GM18870 (cell line): ENCODE measurements at regions not wholly inside any gene's neighbourhood (a gene's known extent, or its start where the extent isn't known, plus 50 kb on each side); places are given as distances from the start of the nearest gene placed in this dataset.

ENCODE experiments used
- ATAC-seq: cut with Tn5 transposase; IDR thresholded peaks from one replicate; pipeline ENCODE4 v1.9.1; 2021; ENCODE audit warnings: moderate library complexity; ENCODE audit not compliant: unreplicated experiment

DNA sequence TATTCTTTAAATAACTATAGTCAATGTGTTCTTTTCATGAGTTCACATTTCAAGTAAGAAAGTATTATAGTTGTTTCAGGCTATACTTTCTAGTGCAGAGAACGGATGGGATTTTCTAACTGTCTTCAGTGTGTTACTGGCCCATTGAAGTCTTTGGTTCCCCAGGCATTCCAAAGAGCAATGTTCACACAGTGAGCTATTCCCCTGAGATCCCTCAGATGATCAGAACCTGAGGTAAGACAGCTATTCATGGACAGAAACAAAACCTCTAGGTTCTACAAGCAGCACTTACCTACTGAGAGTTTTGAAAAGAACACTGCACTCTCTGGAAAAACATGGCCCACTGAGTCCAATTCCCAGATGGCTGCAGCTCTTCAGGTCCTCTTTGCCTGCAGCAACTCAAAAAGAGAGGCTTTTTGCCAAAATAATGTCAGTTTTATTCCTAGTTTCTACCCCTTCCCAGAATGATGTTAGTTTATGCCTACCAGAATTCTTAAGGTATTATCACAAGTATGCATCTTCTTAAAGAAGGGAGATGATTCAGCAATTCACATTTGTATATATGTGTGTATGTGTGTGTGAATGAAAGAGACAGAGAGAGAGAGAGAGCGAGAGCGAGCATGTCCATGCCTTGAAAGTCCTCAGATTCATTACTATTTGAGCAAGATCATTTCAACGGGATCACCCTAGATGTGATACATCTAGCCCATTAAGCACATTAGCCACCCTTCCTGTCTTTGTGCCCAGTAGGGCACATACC is 146.1 kb downstream of the PDHA2 start:
- ATAC-seq: no peak

GRCh38 chr4:95987851-95988250 is 148.0 kb downstream of the PDHA2 start:
- ATAC-seq: no peak

- ATAC-seq: no peak
These were observed 158.4 kb downstream of the PDHA2 start for GRCh38 chr4:95998311-95998710.

DNA sequence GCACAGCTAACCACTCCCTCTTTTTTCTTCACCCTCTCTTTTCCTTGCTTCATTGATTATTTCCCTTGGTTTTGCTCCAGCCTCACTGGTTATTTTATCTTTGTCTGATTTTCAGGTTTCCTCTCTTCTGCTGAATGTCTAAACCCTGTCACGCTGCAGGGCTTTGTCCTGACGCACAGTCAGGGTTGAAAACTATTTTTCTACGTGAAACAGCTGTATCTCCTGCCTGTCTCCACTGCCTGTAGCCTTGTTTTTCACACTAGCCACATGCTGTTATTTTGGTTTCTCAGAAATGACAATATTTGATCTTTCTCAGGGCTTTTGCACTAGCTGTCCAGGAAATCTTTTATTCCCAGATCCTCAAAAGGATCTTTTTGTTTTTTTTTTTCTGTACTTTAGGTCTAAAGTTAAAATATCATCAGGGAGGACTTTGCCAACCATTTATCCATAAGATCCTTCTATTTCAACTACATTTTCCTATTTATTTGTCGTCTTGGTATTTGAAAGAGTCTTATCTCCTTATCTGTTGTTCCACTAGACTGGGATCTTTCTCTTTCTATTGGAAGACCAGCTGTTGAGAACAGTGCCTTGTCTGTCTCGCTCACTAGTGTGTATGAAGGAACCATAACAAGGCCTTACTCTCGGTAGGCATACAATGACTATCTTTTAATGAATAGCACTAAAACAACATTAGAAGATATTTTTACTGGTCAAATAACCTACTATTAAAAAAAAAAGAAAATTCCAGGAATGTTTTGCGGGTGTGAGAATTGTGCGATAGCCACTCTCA is 164.3 kb downstream of the PDHA2 start:
- ATAC-seq: no peak

DNA sequence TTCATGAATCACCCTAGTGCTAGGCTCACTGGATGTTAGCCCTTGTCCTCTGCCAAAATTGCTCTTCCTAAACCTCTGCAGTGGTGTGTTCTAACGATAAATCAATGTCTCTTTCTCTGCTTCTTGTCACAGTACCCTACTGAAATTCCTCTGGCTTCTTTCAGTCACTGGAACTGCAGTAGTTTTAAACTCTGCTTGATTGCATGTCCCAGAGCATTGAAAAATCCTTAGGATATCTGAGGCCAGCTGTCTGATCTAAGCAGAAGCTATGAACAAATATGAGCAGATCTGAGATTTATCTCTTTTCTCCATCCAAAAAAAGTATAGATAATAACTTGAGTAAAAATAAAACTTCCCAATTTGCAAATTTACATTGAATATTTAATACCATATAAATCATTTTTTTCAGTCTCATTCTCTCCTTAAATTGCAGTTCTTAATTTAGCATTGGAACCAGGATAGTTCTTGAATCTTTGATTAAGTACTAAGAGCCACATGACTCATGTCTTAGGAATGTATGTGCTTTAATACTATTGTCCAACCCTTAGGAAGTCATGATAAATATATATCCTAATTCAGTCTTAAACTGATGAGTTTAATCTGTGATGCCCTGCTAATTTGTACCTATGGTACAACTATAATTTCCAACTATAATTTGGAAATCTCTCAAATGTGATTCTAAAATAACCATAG is 169.7 kb downstream of the PDHA2 start:
- ATAC-seq: no peak

DNA sequence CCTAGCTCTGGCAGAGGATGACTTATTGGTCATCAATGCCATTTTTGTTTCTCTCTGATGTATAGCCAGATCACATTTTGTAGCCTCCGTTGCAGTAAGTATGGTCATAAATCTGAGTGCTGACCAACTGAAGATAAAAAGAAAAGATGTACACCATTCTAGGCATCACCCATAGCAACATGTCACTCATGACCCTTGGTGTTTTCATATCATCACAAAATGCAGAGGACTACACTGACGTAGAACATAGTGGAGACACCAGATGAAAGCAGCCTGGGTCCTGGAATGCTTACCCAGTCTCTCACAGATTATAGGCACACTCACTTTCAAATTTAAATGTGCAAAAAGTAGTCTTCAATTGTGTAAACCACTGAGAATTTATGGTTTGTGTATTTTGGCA is 172.8 kb downstream of the PDHA2 start:
- ATAC-seq: no peak

GRCh38 chr4:96016634-96017299 is 176.9 kb downstream of the PDHA2 start:
- ATAC-seq: peak; percentile 91

DNA sequence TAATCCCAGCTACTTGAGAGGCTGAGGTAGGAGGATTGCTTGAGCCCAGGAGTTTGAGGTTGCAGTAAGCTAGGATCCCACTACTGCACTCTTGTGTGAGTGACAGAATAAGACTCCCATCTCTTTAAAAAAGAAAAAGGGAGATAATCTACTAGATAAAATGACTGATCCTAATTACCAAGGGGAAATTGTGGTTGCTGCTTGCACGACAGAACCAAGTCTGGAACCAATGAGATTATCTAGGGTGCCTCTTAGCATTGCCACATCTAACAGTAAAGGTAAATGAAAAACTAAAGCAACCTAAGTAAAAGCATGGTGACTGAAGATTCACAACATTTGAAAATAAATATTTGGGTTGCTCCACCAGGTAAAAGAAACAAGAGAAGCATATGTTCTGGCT is 185.1 kb downstream of the PDHA2 start:
- no peak for ATAC-seq

GRCh38 chr4:96035727-96036126 is 195.8 kb downstream of the PDHA2 start:
- ATAC-seq: peak; percentile 40

GRCh38 chr4:96036781-96037180 is 196.9 kb downstream of the PDHA2 start:
- ATAC-seq: no peak

- no peak for ATAC-seq
These were observed 197.8 kb downstream of the PDHA2 start for GRCh38 chr4:96037705-96038104.

GRCh38 chr4:96039217-96039616 is 199.3 kb downstream of the PDHA2 start:
- ATAC-seq: no peak

DNA sequence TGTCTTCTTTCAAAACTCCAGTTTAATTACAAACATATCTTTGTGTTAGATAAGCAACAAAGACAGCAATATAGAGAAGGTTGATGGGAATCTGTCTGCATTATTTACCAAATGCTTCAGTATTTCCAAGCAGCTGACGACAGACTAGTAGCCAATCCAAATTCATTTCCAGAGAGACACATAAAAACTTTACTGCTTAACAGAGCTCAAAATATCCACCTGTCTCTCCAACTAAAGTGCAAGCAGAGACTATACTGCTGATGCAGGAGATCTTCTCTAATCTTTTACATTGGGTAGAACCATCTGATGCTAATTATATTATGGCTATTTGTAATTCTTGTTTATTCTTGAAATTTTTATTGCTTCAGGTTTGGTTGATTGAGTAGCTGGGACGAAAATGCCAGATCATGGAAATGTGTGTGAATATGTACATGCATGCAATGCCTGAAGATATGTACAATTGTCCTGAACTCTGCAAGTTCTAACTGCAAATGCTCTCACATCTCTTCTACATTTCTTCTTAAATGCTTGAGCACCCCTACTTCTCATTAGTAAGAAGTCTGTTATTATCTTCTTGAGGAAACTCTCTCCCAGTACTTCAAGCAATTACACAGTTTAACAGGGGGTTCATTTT is 200.0 kb downstream of the PDHA2 start:
- ATAC-seq: no peak

- no peak for ATAC-seq
These were observed 205.1 kb downstream of the PDHA2 start for GRCh38 chr4:96044971-96045370.

GRCh38 chr4:96052827-96053226 is 212.9 kb downstream of the PDHA2 start:
- no peak for ATAC-seq

- no peak for ATAC-seq
These were observed 216.5 kb downstream of the PDHA2 start for GRCh38 chr4:96056346-96056934.

- no peak for ATAC-seq
These were observed 223.7 kb downstream of the PDHA2 start for GRCh38 chr4:96063639-96064038.

DNA sequence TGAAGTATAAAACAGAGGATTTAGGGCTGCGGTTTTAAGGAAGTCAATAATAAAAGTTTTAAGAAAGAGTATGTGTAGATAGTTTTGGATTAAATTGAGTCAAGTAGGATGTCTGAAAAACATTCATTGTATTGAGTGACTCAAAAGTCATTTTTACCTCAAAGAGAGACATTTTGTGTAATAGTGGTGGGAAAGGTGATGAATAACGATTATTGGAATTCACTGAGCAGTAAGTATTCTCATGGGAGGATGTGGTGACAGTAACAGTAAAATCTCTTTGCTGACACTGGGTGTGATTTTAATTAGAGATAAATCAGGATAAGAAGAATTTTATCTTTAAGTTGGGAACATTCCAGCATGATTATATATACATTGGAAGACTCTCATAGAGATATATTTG is 233.6 kb downstream of the PDHA2 start:
- ATAC-seq: no peak

- ATAC-seq: no peak
These were observed 252.3 kb downstream of the PDHA2 start for GRCh38 chr4:96092151-96092705.

GRCh38 chr4:96093057-96093456 is 253.2 kb downstream of the PDHA2 start:
- no peak for ATAC-seq
